ENCODE measurements at regions not wholly inside any gene's neighbourhood (a gene's known extent, or its start where the extent isn't known, plus 50 kb on each side); places are given as distances from the start of the nearest gene placed in this dataset.

DNA sequence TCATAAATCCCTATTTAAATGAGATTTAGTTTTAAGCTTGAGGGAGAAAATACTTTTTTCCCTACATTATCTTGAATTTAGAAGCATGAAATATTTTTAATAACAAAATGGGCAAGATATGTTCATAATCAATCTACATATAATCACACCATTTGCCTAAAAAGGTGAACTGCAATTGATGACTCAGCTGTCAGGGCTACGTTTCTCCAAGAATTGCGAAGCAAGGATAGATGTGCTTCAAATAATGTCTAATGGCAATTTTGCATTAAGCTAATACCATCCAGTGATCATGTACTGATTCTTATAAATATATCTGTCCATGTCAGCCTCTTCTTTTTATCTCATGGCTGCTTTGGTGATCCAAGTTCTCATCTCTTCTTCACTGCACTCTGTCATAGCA is 404.4 kb downstream of the MAN2A1 start:
- no peak for DNase-seq (ENCODE audit: low read depth, low spot score)
- H3K4me3 ChIP-seq (ENCODE audit: low read length) = no peak overlapping the region

DNA sequence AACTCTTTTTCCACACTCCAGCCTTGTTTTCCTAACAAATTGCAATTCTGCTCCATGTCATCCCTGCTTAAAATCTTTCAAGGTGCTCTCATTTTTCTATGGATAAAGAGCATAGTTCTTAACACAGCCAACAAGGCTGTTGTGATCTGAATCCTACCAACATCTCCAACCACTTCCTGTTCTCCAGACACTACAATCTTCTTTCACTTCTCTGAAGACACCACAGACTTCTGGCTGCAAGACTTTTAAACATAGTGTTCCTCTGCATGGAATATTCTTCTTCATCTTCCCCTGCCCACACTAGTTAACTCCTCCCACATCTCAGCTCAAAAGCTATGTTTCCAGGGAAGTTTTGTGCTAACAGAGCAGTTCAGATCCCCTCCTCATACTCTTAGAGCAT is 404.8 kb downstream of the MAN2A1 start:
- H3K4me3 ChIP-seq (ENCODE audit: low read length) = no peak overlapping the region
- DNase-seq (ENCODE audit: low read depth, low spot score) = no peak

DNA sequence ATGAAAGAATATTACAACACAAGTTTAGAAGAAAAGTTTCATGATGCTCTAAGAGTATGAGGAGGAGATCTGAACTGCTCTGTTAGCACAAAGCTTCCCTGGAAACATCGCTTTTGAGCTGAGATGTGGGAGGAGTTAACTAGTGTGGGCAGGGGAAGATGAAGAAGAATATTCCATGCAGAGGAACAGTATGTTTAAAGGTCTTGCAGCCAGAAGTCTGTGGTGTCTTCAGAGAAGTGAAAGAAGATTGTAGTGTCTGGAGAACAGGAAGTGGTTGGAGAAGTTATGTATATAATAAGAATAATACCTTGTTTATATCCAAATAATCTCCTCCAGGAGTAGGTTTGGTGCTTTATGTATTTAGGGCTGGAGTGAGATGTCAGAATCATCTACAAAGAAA is 406.7 kb downstream of the MAN2A1 start:
- no peak for DNase-seq (ENCODE audit: low read depth, low spot score)
- H3K4me3 ChIP-seq (ENCODE audit: low read length) = no peak overlapping the region

DNA sequence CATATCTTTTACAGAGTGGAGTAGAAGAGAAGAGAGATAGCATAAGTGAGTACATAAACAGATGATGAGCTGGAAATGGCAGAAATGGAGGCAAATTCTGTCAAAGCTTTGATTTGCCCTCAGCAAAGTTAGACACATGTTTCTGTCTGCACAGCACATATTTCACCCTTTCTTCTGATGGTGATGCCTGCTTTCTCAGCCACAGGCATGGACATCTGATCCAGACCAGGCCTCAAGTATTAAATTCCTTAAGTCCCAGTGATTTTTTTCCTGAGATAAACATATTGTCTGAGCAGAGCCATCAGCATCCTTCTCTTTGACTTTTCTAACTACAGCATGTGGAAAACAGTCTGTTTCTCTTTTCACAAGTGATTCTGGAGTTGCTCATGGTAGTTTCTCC is 409.8 kb downstream of the MAN2A1 start:
- no peak for DNase-seq (ENCODE audit: low read depth, low spot score)
- no peak overlapping the region for H3K4me3 ChIP-seq (ENCODE audit: low read length)

DNA sequence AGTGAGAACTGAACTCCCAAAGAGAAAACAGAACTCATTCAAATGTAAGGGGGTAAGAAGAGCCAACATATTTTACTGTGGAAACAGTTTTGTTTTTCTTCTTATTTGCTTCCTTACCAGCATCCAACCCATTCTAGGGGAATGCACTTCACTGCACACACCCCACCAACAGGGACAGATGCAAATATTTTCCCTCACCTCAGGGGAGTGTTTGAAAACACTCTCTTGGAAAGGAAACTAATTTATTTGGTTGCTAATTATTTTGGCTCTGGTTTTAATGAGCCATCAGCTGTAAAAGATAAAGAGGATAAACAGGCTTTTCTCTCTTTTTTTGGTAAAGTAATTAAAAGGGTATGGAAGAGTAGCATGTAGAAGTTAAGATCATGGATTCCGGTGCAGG is 413.4 kb downstream of the MAN2A1 start:
- no peak overlapping the region for H3K4me3 ChIP-seq (ENCODE audit: low read length)
- no peak for DNase-seq (ENCODE audit: low read depth, low spot score)

DNA sequence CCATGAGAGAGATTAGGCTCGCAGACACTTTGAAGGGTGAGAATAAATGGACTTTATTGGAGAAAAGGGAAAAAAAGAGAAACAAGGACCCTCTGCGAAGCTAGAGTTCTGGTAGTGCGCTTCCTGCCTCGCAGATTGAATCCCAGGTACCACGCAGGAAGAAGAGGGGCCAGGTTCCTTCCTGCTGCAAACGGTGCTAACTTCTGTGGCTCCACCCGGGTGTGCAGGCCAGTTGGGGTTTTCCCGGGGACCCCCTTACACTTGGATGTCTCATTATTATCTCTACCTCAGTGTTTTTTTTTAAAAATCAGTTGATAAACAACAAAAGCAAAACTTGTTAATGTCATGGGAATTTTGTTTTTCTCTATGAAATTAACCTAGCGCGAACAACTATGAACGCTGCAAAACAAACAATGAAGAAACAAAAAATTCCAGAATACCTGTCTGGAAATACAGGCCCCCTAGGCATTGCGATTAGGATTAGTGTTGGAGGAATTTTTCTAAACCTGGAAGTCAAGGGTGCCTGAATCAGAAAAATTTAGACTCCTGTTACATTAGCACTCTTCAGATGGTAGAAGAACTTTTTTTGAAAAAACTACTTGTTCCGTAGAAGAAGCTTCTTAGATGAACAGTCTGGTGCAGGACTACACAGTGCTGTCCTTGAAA is 414.5 kb downstream of the MAN2A1 start:
- DNase-seq (ENCODE audit: low read depth, low spot score) = no peak
- H3K4me3 ChIP-seq (ENCODE audit: low read length) = no peak overlapping the region

DNA sequence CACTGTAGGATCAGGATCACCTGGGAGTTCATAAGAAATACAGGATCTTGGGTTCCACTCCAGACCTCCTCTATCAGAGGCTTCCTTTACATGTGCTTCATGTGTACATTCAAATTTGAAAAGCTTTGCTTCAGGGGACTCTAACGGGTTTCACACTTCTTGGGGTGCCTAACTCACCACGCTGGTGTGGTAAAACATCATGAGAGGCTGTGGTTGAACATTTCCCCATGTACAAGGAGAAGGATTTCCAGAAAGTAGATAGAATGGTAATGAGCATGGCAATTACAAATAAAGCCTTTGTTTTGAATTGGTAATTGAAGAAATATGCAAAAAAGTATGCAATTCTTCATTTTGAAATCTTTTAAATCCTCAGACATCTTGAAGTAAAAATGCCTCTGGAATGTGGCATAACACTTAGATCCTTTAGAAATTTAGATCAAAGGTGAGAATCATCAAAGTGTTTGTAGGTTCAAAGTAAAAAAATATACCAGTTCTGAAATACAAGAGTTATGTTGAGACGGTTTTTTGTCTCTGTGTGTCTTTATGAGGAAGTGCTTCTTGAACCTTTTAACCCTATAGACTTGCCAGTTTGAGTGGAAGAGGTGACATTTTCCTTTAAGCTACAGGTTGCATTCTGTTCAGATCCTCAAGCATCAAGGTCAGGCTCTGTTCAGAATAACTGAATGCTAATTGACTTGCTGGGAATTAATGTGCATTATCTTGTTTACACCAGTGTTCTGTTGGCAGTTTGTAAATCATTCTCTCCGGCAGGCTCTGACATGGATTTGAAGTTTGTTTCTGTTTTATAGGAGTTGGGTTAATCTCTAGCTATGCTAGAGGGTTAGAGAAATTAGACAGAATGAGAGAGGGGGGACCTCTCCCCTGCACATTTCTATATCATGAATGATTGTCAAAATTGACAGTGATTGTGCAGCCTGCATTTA is 415.3 kb downstream of the MAN2A1 start:
- H3K4me3 ChIP-seq (ENCODE audit: low read length) = no peak overlapping the region
- no peak for DNase-seq (ENCODE audit: low read depth, low spot score)

DNA sequence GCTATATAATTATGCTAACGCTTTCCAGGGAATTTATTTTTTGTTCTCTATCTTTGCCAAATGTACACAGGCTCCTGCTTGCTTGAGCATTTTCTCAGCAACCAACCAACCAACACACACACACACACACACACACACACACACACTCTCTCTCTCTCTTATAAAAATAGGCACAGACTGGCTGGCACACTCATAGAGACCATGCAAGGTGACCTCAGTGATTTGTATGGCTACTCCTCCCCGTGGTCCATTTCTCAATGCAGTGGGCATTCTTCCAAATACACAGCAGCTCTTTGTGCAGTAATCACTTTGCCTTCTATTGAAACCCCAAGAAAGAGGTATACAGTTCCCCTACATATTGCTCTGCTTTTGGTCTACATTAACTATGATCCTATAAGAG is 416.0 kb downstream of the MAN2A1 start:
- no peak for DNase-seq (ENCODE audit: low read depth, low spot score)

DNA sequence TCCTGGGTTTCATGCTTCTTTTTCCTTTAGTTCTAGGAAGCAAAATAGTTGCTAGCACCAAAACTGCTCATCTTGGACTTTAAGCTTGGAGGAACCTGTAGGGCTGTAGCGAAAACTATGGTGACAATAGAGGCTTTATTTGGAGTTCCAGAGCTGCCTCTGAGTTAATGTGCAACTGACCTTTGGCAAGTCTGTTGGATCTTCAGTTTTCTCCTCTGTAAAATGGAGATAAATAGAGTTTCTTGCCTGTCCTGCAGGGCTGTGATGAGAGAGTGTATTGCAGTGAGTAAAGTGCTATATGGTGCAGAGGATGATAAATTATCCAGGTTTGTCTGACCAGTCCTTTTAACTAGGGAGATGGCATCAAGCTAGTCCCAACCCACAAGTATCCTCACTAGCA is 417.0 kb downstream of the MAN2A1 start:
- no peak overlapping the region for H3K4me3 ChIP-seq (ENCODE audit: low read length)
- DNase-seq (ENCODE audit: low read depth, low spot score) = no peak

More for the DNA sequence above, 416.0 kb downstream of the MAN2A1 start:
- H3K4me3 ChIP-seq (ENCODE audit: low read length) = no peak overlapping the region

DNA sequence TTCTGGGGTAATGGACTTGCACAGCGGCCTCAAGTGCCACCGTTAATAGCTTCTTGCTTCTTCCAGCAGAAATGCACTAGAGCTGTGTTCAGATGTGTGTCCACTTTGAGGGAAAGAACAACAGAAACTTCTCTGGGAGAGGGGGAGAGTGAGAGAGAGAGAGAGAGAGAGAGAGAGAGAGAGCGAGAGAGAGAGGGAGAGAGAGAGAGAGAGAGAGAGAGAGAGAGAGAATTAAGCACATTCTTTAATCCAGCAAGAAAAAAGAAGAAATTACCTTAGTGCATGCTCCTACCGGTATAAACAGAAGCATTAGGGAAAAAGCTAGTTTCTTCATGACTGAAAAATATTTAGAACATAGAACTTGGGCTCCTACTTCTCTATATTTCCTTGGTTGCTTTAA is 418.8 kb downstream of the MAN2A1 start:
- no peak for DNase-seq (ENCODE audit: low read depth, low spot score)
- H3K4me3 ChIP-seq (ENCODE audit: low read length) = no peak overlapping the region

DNA sequence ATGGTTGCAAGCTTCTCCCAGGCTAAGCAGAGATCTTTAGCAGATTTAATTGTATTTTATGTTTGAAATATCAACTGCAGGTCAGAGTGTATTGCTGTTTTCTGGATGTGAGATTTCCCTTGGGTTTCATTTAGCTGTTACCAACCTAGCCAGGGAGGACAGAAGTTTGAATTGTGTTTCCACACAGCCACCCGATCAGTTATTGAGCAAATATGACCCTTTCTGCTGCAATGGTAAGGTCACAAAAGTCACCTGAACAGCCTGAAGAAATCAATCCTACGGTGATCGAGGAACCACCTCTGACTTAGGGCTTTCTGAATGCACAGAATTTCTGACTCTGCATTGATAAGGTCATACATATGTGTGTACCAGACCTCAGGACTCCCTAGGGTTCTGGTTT is 419.9 kb downstream of the MAN2A1 start:
- no peak overlapping the region for H3K4me3 ChIP-seq (ENCODE audit: low read length)
- DNase-seq (ENCODE audit: low read depth, low spot score) = no peak

DNA sequence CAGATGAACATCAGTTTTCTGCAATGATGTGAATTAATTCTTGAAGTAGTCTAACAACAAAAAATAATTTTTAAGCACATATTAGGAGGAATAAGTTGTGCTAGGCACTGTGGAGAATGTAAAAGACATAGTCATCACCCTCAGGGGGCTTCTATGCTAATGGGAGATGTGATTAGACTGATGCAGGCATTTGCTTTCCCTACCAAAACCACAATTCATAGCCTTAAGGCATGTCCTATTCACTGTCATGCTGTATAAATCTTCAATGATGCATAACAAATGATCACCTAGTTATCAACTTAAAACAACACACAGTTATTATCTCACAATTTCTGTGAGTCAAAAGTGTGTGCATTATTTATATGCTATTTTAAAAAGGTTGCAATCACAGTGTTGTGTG is 422.6 kb downstream of the MAN2A1 start:
- no peak for DNase-seq (ENCODE audit: low read depth, low spot score)
- no peak overlapping the region for H3K4me3 ChIP-seq (ENCODE audit: low read length)

DNA sequence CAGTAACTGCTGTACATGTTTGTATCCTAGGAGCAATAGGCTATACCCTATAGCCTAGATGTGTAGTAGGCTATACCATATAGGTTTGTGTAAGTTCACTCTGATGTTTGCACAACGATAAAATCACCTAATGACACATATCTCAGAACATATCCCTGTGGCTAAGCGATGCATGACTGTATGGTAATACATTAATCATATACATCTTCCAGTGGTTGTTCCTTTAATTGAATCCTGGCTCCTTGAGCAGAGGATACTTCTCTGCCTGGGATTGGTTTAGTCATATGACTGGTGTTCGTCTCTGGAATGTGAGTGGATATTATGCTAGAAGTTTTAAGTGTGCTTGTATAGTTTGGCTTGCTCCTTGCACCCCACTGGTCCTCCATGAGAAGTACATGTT is 425.8 kb downstream of the MAN2A1 start:
- no peak for DNase-seq (ENCODE audit: low read depth, low spot score)
- no peak overlapping the region for H3K4me3 ChIP-seq (ENCODE audit: low read length)

DNA sequence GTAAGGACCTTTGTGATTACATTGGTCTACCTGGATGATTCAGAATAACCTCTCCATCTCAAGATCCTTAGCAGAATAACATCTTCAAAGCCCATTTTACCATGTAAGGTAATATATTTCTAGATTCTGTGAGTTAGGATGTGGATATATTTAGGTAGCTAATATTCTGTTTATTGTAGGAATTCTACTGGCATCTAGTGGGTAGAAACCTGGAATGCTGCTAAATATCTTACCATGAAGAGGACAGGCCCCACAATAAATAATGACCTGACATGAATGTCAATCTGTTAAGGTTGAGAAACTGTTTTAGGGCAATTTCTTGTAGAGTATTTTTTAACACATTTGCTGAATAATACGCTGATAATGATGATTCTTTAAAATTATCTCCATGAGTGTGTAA is 426.8 kb downstream of the MAN2A1 start:
- no peak overlapping the region for H3K4me3 ChIP-seq (ENCODE audit: low read length)
- no peak for DNase-seq (ENCODE audit: low read depth, low spot score)

DNA sequence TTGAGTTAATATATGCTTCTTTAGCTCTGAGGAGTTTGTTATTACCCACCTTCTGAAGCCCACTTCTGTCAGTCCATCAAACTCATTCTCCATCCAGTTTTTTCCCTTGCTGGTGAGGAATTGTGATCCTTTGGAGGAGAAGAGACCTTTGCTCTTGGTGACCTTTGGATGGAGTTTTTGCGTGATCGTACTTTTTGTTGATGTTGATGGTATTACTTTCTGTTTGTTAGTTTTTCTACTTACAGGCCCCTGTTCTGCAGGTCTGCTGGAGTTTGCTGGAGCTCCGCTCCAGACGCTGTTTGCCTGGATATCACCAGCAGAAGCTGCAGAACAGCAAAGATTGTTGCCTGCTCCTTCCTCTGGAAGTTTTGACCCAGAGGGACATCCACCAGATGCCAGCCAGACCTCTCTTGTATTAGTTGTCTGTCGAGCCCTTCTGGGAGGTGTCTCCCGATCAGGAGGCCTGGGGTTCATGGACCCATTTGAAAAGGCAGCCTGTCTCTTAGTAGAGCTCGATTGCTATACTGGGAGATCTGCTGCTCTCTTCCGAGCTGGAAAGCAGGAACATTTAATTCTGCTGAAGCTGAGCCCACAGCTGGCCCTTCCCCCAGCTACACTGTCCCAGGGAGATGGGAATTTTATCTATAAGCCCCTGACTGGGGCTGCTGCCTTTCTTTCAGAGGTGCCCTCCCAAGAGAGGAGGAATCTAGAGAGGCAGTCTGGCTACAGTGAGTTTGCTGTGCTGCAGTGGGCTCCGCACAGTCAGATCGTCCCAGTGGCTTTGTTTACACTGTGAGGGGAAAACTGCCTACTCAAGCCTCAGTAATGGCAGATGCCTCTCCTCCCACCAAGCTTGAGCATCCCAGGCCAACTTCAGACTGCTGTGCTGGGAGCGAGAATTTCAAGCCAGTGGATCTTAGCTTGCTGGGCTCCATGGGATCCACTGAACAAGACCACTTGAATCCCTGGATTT is 445.5 kb downstream of the MAN2A1 start:
- DNase-seq (ENCODE audit: low read depth, low spot score) = no peak
- H3K4me3 ChIP-seq (ENCODE audit: low read length) = no peak overlapping the region

DNA sequence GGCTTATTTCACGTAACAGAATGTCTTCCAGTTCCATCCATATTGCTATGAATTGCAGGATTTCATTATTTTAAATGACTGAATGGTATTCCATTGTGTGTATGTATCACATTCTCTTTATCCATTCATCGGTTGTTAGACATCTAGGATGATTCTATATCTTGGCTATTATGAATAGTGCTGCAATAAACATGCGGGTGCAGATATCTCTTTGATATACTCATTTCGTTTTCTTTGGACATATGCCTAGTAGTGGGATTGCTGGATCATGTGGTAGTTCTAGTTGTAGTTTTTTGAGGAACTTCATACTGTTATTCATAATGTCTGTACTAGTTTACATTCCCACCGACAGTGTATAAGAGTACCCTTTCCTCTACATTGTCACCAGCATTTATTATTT is 460.5 kb downstream of the MAN2A1 start:
- DNase-seq (ENCODE audit: low read depth, low spot score) = no peak
- no peak overlapping the region for H3K4me3 ChIP-seq (ENCODE audit: low read length)

DNA sequence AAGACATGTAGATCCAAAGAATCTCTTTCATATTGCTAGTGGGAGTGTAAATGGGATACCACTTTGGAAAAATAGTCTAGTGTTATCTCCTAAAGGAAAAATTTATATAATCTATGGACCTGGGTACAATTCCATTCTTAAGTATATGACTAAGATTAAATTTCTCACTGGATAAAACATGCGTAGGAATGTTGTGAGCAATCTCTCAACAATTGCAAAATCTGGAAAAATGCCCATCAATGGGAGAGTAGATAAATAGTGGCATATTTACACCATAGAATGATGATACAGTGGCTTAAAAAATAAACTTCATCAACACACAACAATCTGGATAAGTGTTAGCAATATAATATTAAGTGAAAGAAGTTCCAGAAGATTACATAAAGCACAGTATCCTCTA is 469.5 kb downstream of the MAN2A1 start:
- DNase-seq (ENCODE audit: low read depth, low spot score) = no peak
- H3K4me3 ChIP-seq (ENCODE audit: low read length) = no peak overlapping the region

DNA sequence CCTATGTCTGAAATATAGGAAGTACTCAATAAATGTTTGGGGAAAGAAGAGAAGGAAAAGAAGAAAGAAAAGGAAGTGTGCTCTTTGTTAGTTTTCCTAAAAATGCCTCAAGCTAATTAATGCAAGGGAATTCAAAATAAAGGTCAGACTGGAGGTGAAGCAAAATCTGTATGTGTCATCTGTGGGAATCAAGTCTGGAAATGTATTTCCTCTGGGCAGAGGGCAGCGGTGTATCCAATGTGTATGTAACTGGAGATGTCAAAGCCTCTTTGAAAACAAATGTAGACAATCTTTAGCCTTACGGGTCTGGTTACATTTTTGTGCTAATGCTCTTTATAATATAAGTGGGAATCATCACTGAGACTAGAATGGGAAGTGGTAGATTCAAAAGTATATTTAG is 471.4 kb downstream of the MAN2A1 start:
- no peak for DNase-seq (ENCODE audit: low read depth, low spot score)
- H3K4me3 ChIP-seq (ENCODE audit: low read length) = no peak overlapping the region

DNA sequence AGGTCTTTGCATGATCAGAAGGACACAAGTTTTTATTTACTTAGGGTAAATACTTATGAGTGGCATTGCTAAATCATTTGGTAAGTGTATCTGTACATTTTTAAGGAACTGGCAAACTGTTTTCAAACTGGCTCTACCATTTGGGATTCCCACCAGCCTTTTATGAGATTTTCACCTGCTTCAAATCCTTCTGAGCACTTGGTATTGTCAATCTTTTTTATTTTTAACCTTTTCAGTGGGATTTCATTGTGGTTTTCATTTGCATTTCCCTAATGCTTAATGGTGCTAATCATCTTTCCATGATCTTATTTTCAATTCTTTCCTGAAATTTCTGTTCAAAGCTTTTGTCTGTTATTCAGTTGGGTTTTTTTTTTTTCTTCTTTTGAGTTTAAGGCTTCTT is 475.6 kb downstream of the MAN2A1 start:
- no peak overlapping the region for H3K4me3 ChIP-seq (ENCODE audit: low read length)
- no peak for DNase-seq (ENCODE audit: low read depth, low spot score)

DNA sequence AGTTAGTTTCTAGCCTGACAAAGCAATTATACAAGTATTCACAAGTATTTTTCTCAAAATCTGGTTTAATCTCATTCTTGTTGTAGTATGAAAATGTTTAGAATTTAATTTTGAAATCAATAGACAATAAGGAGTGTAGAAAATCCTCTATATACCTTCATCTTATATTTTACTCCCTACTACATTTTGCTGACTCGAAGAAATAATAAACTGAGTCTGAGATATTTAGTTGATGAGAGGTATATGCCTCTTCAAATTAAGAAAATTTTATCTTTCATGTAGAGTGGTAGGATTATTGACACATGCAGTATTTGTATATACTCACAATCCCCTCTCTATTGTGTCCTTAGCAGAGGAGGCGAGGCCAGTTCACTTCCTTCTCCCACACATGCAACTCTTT is 477.7 kb downstream of the MAN2A1 start:
- DNase-seq (ENCODE audit: low read depth, low spot score) = no peak

More for the DNA sequence above, 477.7 kb downstream of the MAN2A1 start:
- no peak overlapping the region for H3K4me3 ChIP-seq (ENCODE audit: low read length)

Data from Jurkat, Clone E6-1 (cell line).